Stimulated activated naive CD8-positive, alpha-beta T cell treated with anti-CD3 and anti-CD28 coated beads, Interleukin-15, Interleukin-2, amounts not matched to agents 100 ng/mL and 50 ng/mL, for 24 hours (primary cell): ENCODE measurements at regions not wholly inside any gene's neighbourhood (a gene's known extent, or its start where the extent isn't known, plus 50 kb on each side); places are given as distances from the start of the nearest gene placed in this dataset.

Experiments used
- H3K27ac Mint-ChIP-seq: one replicate; pipeline ENCODE4 v1.8.0; 2021; ENCODE audit warnings: mild to moderate bottlenecking, mixed read lengths
- H3K27me3 Mint-ChIP-seq: one replicate; pipeline ENCODE4 v1.8.0; 2021; ENCODE audit warnings: mixed read lengths
- H3K36me3 Mint-ChIP-seq: one replicate; pipeline ENCODE4 v1.8.0; 2021; ENCODE audit warnings: low read depth, mixed read lengths
- H3K4me1 Mint-ChIP-seq: one replicate; pipeline ENCODE4 v1.8.0; 2021; ENCODE audit warnings: low read depth, mixed read lengths
- H3K4me3 Mint-ChIP-seq: one replicate; pipeline ENCODE4 v1.8.0; 2021; ENCODE audit warnings: mild to moderate bottlenecking, mixed read lengths
- H3K9me3 Mint-ChIP-seq: one replicate; pipeline ENCODE4 v1.8.0; 2021; ENCODE audit warnings: mixed read lengths

DNA sequence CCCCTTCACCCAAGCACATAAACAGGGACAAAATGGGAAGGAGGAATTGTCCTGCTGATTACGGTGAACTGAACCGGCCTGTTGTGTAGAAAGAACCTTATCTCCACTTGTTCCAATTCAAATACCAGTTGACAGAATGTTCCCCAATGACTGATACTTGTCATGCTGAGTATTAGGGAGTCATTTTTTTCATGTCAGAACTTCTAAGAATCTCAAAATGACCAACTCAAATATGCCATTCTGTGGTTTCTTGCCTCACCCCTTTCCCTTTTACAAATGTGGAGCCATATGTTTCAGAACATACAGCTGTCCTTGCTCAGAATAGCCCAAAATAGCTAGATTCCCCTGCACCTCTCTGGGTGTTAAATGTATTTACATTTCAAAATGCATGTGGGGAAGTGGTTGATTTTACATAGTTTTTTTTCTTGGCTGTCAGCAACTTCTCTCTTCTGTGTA is 405.9 kb upstream of the TBL1XR1 start:
- Mint-ChIP-seq H3K9me3 (no peaks in the 10 kb centered on the region), H3K27me3 (no peaks in the 10 kb centered on the region), H3K36me3 (no peaks in the 10 kb centered on the region), H3K4me3 (no peak overlapping the region), H3K4me1 (peaks cover 60% of the 10 kb centered on the region), H3K27ac (peak overlapping the region; percentile 69)

DNA sequence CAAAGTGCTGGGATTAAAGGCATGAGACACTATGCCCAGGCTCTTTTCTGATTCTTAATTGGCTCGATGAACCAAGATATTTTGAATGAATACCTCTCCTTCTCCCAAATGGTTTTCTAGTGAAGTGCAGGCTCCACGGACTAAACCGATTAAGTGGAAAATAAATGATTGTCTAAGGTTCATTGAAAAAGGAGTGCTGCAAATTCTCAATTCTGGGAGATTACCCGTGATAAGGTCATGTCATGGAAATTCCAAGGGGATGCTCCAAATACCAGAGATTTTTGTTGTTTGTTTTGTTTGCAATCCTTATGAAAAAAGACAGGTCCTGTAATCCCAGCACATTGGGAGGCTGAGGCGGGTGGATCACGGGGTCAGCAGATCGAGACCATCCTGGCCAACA is 406.9 kb upstream of the TBL1XR1 start:
- H3K4me1 Mint-ChIP-seq, result peaks cover 50% of the 10 kb centered on the region
- no peaks in the 10 kb centered on the region for H3K36me3 Mint-ChIP-seq
- no peaks in the 10 kb centered on the region for H3K9me3 Mint-ChIP-seq
- H3K27ac Mint-ChIP-seq, result no peak overlapping the region
- no peaks in the 10 kb centered on the region for H3K27me3 Mint-ChIP-seq
- no peak overlapping the region for H3K4me3 Mint-ChIP-seq

DNA sequence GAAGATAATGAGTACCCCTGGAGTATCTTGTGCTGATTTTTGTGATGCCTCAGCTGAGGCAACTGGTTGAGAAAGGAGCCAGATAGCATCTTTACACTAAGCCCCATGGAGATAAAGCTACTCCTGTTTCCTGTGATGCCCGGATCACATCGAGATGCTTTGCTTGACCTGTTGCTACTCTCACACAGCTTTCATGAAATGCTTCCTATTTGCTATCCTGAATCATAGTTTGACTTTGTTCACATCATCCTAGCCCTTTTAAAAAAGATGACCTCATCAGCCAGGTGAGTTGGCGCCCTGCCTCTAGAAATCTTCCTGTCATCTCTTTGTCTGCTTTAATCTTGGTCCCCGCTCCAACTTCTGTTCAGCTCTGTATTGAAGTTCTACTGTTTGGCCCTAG is 409.6 kb upstream of the TBL1XR1 start:
- no peaks in the 10 kb centered on the region for H3K36me3 Mint-ChIP-seq
- no peak overlapping the region for H3K27ac Mint-ChIP-seq
- H3K4me3 Mint-ChIP-seq, result no peak overlapping the region
- H3K9me3 Mint-ChIP-seq, result no peaks in the 10 kb centered on the region
- peaks cover 28% of the 10 kb centered on the region for H3K4me1 Mint-ChIP-seq
- H3K27me3 Mint-ChIP-seq, result no peaks in the 10 kb centered on the region

DNA sequence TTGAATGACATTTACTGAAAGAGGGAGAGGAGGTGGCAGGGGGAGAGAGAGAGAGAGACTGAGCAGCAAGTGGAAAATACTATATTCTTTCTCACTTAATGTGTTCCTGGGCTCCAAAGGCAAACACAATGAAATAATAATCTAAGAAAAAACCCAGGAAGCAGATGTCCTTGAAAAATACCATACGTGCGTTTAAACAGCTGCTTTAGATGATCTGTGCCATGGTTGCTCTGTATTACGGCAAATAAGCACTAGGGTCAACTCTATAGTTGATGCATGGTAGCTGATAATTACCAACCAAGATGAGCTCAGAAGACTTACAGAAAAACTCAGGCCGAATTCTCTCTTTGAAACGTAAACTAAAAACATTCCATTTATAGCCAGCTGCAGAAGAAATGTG is 410.3 kb upstream of the TBL1XR1 start:
- no peaks in the 10 kb centered on the region for H3K36me3 Mint-ChIP-seq

DNA sequence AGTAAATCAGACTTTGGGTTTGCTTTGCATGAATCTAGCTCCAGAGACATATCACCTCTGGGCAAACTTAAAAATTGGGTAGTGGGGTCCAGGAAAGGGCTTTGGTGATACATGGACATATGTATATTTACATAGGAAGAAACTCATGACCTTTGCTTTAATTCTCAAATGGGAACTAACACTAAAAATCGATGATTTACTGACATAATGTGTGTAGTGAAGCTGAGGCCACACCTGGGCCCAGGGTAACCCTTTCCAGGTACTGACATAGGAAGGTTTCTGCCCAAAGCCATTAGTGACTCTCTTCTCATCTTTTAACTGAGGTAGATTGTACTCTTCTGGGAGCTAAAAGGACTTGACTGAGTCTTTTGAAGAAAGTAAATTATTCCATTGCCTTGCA is 411.2 kb upstream of the TBL1XR1 start:
- Mint-ChIP-seq H3K36me3 (no peaks in the 10 kb centered on the region), H3K4me1 (peaks cover 15% of the 10 kb centered on the region), H3K4me3 (no peak overlapping the region), H3K27me3 (no peaks in the 10 kb centered on the region), H3K9me3 (no peaks in the 10 kb centered on the region), H3K27ac (no peak overlapping the region)

More for the DNA sequence above, 410.3 kb upstream of the TBL1XR1 start:
- Mint-ChIP-seq H3K4me1 (peaks cover 24% of the 10 kb centered on the region), H3K9me3 (no peaks in the 10 kb centered on the region), H3K27ac (no peak overlapping the region), H3K4me3 (no peak overlapping the region), H3K27me3 (no peaks in the 10 kb centered on the region)

DNA sequence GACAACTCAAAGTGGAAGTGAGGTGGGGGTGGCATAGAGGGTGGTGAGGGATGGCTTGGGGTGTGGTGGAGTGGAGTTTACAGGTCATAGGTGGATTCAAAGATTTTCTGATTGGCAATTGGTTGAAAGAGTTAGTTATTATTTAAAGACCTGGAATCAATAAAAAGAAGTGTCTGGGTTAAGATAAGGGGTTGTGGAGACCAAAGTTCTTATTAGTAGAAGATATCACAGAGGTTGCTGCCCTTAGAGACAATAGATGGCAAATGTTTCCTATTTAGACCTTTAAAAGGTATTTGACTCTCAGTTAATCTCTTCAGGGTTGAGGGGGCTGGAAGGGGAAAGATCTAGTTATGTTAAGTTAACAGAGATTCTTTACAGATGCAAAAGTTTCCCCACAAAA is 412.3 kb upstream of the TBL1XR1 start:
- H3K4me1 Mint-ChIP-seq, result peaks cover 11% of the 10 kb centered on the region
- H3K36me3 Mint-ChIP-seq, result no peaks in the 10 kb centered on the region
- H3K4me3 Mint-ChIP-seq, result no peak overlapping the region
- no peak overlapping the region for H3K27ac Mint-ChIP-seq
- H3K9me3 Mint-ChIP-seq, result peaks cover 5% of the 10 kb centered on the region
- no peaks in the 10 kb centered on the region for H3K27me3 Mint-ChIP-seq

DNA sequence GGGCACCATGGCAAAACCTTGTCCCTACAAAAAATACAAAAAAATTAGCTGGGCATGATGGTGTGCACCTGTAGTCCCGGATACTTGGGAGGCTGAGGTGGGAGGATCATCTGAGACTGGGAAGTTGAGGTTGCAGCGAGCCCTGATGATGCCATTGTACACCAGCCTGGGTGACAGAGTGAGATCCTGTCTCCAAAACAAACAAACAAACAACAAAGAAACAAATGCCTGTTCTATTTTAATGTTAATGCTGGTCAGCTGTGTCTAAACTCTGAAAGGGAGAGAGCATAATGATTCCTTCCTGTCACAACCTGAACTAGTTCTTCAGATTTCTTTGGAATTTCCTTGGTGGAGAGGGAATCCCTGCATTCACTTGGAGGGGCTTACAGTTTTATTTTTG is 413.0 kb upstream of the TBL1XR1 start:
- peaks cover 5% of the 10 kb centered on the region for H3K9me3 Mint-ChIP-seq
- H3K4me3 Mint-ChIP-seq, result no peak overlapping the region
- H3K27ac Mint-ChIP-seq, result no peak overlapping the region
- H3K36me3 Mint-ChIP-seq, result no peaks in the 10 kb centered on the region
- peaks cover 14% of the 10 kb centered on the region for H3K4me1 Mint-ChIP-seq
- no peaks in the 10 kb centered on the region for H3K27me3 Mint-ChIP-seq

DNA sequence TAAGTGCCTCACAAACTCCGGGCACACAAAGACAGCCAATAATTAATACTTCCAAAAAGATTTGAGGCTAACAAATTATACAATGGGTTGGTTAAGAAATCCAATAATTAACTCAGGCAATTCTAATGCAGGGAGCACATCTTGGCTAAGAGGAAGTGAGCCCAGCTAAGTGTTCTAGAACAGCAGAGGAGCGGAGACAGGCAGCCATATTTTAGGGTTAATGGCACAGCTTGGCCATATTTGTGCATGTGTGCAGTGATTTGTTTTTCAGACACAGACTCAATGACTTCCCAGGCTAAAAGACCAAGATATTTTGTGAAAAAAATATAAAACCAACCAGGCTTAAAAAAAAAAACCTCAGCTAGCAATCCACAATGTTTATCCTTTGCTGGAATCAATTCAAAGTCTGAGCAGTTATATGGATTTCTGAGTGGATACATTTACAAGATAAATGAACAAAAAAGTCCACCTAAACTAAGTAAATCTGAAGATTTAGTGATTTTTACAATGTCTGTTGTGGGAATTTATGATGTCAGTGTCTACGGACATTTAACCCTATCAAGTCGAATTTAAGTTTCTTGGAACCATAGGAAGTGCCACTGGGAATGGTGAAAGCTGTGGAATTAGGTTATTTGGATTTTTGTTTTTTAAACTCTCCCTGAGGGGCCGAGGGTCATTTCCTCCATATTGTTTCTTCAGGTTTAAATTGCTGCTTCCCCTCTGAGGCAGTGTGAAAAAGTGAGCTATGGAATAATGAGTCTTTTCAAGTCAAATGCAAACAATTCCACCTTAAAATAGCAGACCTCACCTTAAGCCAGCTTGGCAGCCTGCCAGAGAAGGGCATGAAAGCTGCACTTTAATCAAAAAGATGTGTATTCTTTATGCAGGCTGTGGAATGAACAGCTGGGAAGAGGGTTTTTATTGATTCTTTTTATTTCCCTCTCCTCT is 413.7 kb upstream of the TBL1XR1 start:
- H3K4me3 Mint-ChIP-seq, result no peak overlapping the region
- H3K27me3 Mint-ChIP-seq, result no peaks in the 10 kb centered on the region
- H3K9me3 Mint-ChIP-seq, result peaks cover 5% of the 10 kb centered on the region
- no peaks in the 10 kb centered on the region for H3K36me3 Mint-ChIP-seq
- no peak overlapping the region for H3K27ac Mint-ChIP-seq
- peaks cover 15% of the 10 kb centered on the region for H3K4me1 Mint-ChIP-seq

DNA sequence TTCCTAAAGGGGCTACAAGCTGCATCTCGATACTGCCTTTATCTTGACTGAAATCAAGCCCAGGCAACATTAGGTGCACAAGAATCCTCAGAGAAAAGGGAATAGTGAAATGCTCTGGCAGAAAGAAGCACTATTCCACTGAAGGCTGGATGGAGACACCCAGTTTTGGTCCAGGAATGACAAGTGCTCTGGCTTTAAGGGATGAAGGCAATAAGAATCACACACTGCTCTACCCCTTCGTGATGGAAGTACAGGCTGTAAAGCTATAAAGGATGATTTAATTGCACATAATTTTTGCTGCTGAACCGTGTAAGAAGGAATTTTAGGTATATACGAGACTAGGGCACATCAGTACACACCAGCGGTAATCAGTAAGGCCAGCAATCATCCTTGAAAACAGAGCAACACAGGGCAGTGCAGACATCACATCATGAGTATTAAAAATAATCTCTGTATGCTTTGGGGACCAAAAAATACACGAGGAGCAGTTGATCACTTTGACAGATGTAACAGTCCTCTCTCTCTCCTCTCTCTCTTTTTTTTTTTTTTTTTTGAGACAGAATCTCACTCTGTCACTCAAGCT is 414.6 kb upstream of the TBL1XR1 start:
- Mint-ChIP-seq H3K27me3 (no peaks in the 10 kb centered on the region), H3K4me1 (peaks cover 13% of the 10 kb centered on the region), H3K9me3 (peaks cover 5% of the 10 kb centered on the region), H3K4me3 (no peak overlapping the region), H3K36me3 (no peaks in the 10 kb centered on the region), H3K27ac (no peak overlapping the region)

DNA sequence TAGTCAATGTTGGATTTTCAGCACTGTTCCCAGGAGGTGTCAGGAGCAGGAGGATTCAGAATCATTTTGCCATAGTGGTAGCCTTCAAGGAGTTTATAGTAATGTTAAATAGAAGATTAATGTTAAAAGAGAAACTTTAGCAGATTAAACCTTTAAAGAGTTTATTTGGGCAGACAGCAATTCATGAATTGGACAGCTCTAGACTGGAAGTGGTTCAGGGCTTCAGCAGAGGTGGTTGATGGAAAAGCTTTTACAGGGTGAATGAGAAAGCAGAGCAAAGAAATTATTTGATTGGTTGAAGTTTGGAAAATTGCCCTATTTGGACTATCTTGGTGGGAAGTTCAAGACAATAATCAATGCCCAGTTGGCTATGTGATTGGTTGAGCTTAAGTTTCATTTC is 416.6 kb upstream of the TBL1XR1 start:
- Mint-ChIP-seq H3K4me3 (no peak overlapping the region), H3K27me3 (no peaks in the 10 kb centered on the region), H3K27ac (no peak overlapping the region), H3K4me1 (peaks cover 8% of the 10 kb centered on the region), H3K9me3 (peaks cover 5% of the 10 kb centered on the region), H3K36me3 (no peaks in the 10 kb centered on the region)

DNA sequence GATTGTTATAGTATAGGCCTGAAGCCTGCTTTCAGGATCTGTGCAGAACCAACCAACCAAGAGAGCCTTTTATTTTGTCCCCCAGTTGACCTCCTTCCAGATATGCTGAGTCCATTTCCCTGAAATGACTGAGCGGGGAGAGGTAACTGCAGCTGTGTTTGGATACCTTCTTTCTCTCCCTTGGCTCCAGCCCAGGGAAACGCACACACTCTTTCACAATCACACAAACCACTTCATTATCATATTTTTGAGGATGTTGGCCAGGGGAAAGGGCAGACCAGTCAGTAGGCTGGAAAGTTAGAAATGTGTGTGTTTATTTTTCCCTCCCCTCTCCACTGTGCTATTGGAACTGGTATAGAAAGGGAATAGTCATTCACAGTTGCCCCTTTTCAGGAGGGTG is 417.7 kb upstream of the TBL1XR1 start:
- no peaks in the 10 kb centered on the region for H3K36me3 Mint-ChIP-seq
- peaks cover 8% of the 10 kb centered on the region for H3K4me1 Mint-ChIP-seq
- H3K27ac Mint-ChIP-seq, result no peak overlapping the region
- no peak overlapping the region for H3K4me3 Mint-ChIP-seq
- H3K9me3 Mint-ChIP-seq, result peaks cover 5% of the 10 kb centered on the region
- no peaks in the 10 kb centered on the region for H3K27me3 Mint-ChIP-seq

DNA sequence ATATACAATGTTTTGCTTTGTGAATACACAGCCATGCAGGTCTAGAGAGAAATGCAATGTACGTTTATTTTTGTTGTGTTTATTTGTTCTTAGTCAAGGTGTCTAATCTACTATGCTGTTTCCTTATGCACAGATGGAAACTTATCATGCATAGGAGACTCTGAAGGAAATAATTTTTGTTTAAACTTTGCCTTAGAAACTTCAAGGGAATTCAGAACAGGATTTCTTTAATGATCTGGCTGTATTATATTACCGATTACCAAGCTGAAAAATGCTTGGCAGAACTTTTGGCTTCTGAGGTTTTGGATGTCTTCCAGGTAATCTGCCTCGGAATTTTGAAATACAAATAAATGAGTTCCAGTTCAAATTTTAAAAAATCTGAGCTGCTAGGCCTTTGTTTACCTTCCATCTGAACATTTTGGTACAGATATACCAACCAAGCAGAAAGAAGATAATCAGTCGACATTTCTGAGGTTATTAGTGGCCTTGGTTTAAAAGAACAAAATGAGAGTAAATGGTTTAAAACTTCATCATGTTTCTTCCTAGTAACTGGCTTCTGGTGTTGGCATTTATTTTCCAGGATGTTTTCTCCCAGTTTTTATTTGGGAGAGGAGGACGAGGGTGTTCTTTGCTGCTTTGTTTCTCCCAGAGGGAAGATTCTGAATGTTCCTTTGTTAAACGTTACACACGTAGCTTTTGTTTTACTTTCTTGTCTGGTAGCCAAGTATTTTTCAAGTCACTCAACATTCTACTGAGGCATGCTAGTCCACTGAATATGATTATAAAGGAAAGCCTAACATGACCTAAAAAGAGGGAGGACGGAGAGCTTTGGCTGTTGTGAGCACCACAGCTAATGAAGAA is 421.8 kb upstream of the TBL1XR1 start:
- Mint-ChIP-seq H3K27me3 (no peaks in the 10 kb centered on the region), H3K27ac (no peak overlapping the region), H3K9me3 (no peaks in the 10 kb centered on the region), H3K4me3 (no peak overlapping the region), H3K36me3 (no peaks in the 10 kb centered on the region), H3K4me1 (peaks cover 21% of the 10 kb centered on the region)

DNA sequence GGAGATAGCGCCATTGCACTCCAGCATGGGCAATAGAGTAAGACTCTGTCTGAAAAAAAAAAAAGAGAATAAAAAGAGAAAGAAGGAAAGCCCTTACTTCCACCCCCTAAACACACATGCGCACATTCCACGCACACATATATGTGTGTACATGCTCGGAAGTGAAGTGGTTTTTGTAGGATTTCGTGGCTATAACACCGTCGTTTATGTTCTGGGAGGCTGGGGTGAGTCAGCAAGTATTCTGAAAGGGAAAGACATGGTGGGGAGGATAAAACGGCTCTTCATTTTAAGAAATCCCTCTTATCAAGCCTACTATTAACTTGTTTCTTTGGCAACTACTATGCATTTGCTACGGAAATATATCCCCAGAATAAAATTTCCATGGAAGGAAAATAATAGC is 422.8 kb upstream of the TBL1XR1 start:
- H3K27ac Mint-ChIP-seq, result no peak overlapping the region

DNA sequence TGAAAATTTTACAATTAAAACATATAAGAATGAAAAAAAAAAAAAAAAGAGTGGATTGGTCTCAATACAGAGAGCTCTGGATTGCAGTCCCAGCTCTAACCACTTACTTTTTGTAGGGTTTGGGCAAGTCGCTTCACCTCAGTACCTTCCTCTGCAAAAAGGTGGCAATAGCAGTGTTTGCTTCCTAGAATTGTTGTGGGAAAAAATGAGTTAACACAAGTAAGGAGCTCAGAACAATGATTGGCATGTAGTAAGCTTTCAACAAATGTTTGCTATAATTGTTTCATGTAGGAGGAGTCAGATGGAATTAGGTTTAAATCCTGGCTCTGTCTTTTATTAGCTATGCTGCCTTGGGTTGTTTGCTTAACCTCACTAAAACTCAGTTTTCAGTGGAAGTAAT is 425.2 kb upstream of the TBL1XR1 start:
- Mint-ChIP-seq H3K27ac (no peak overlapping the region), H3K27me3 (no peaks in the 10 kb centered on the region), H3K9me3 (no peaks in the 10 kb centered on the region), H3K4me1 (peaks cover 25% of the 10 kb centered on the region), H3K36me3 (no peaks in the 10 kb centered on the region), H3K4me3 (no peak overlapping the region)

More for the DNA sequence above, 422.8 kb upstream of the TBL1XR1 start:
- H3K36me3 Mint-ChIP-seq, result no peaks in the 10 kb centered on the region
- no peaks in the 10 kb centered on the region for H3K9me3 Mint-ChIP-seq
- H3K4me3 Mint-ChIP-seq, result no peak overlapping the region
- H3K27me3 Mint-ChIP-seq, result no peaks in the 10 kb centered on the region
- peaks cover 27% of the 10 kb centered on the region for H3K4me1 Mint-ChIP-seq
